Naive thymus-derived CD8-positive, alpha-beta T cell (primary cell): ENCODE measurements at regions not wholly inside any gene's neighbourhood (a gene's known extent, or its start where the extent isn't known, plus 50 kb on each side); places are given as distances from the start of the nearest gene placed in this dataset.

Source experiments
- ATAC-seq, 2 donors: fragments of 150-1000 bp; cut with Tn5 transposase in 1 of 2; sonication (Bioruptor Pico), chemical (Tn5 transposase) in 1 of 2; 1 replicate in 1 of 2; 2 replicates in 1 of 2; pipeline ENCODE4 v1.10.0; 2021; ENCODE audit warnings: mild to moderate bottlenecking in 2 of 2, moderate library complexity in 2 of 2
- POLR2A ChIA-PET: fragments of 350-600 bp; sonication (Branson Sonifier 250); formaldehyde crosslinking; loops from one replicate; lab custom pipeline; 2021; ENCODE audit warnings: antibody characterized with exemption; lab: Charles Lee
- DNase-seq, 10 donors: peaks; one replicate each; pipeline versions ENCODE4 v3.0.0 to v3.0.0-alpha.2; 2020 to 2022
- H3K27ac Mint-ChIP-seq, 10 donors: one replicate each; pipeline ENCODE4 v1.8.0; 2020 to 2022; ENCODE audit warnings: mild to moderate bottlenecking in 10 of 10, mixed read lengths in 10 of 10, moderate library complexity in 4 of 10, inconsistent platforms in 1 of 10
- H3K27me3 Mint-ChIP-seq, 5 donors: one replicate each; pipeline ENCODE4 v1.8.0; 2021 to 2022; ENCODE audit warnings: mixed read lengths in 5 of 5
- H3K36me3 Mint-ChIP-seq, 3 donors: one replicate each; pipeline ENCODE4 v1.8.0; 2020 to 2022; ENCODE audit warnings: mixed read lengths in 3 of 3, mild to moderate bottlenecking in 2 of 3, inconsistent platforms in 1 of 3
- H3K4me1 Mint-ChIP-seq, 4 donors: one replicate each; pipeline ENCODE4 v1.8.0; 2021 to 2022; ENCODE audit warnings: mixed read lengths in 4 of 4
- H3K4me3 Mint-ChIP-seq, 10 donors: one replicate each; pipeline ENCODE4 v1.8.0; 2020 to 2022; ENCODE audit warnings: mild to moderate bottlenecking in 10 of 10, mixed read lengths in 10 of 10, moderate library complexity in 6 of 10, inconsistent platforms in 1 of 10
- H3K9me3 Mint-ChIP-seq, 9 donors: one replicate each; pipeline ENCODE4 v1.8.0; 2020 to 2022; ENCODE audit warnings: mixed read lengths in 9 of 9, mild to moderate bottlenecking in 3 of 9, inconsistent platforms in 1 of 9, moderate library complexity in 1 of 9

- POLR2A ChIA-PET: no interaction called here
- Mint-ChIP-seq H3K27me3 (peaks cover 0 to 6% (median 0%) of the 10 kb centered on the region in 5 donors), H3K27ac (no peak overlapping the region), H3K9me3 (no peaks in the 10 kb centered on the region), H3K4me3 (no peak overlapping the region), H3K36me3 (no peaks in the 10 kb centered on the region), H3K4me1 (peaks cover 0 to 3% (median 0%) of the 10 kb centered on the region in 4 donors)
- no peak for ATAC-seq
- no peak for DNase-seq
Measured at GRCh38 chr4:11608992-11609391, 180.3 kb upstream of the HS3ST1 start.

GRCh38 chr4:11606078-11606477 lies 177.4 kb upstream of the HS3ST1 start:
- no peak for ATAC-seq
- DNase-seq: no peak
- Mint-ChIP-seq H3K4me3 (no peak overlapping the region), H3K9me3 (no peaks in the 10 kb centered on the region), H3K27me3 (peaks cover 0 to 9% (median 0%) of the 10 kb centered on the region in 5 donors), H3K4me1 (peaks cover 0 to 3% (median 0%) of the 10 kb centered on the region in 4 donors), H3K36me3 (no peaks in the 10 kb centered on the region), H3K27ac (no peak overlapping the region)
- POLR2A ChIA-PET: no interaction called here

GRCh38 chr4:11605597-11605996 lies 176.9 kb upstream of the HS3ST1 start:
- DNase-seq (no peak), ATAC-seq (no peak)
- H3K36me3 Mint-ChIP-seq: no peaks in the 10 kb centered on the region
- H3K27ac Mint-ChIP-seq: no peak overlapping the region
- H3K4me3 Mint-ChIP-seq: no peak overlapping the region
- POLR2A ChIA-PET: no interaction called here
- H3K9me3 Mint-ChIP-seq: no peaks in the 10 kb centered on the region
- H3K4me1 Mint-ChIP-seq: peaks cover 0 to 3% (median 0%) of the 10 kb centered on the region in 4 donors
- H3K27me3 Mint-ChIP-seq: peaks cover 0 to 6% (median 0%) of the 10 kb centered on the region in 5 donors

GRCh38 chr4:11604821-11605220 lies 176.1 kb upstream of the HS3ST1 start:
- DNase-seq (no peak), ATAC-seq (no peak)
- Mint-ChIP-seq H3K4me1 (peaks cover 0 to 3% (median 0%) of the 10 kb centered on the region in 4 donors), H3K27me3 (peaks cover 0 to 6% (median 0%) of the 10 kb centered on the region in 5 donors), H3K4me3 (no peak overlapping the region), H3K9me3 (no peaks in the 10 kb centered on the region), H3K36me3 (no peaks in the 10 kb centered on the region), H3K27ac (no peak overlapping the region)
- POLR2A ChIA-PET: no interaction called here

GRCh38 chr4:11603591-11604194 lies 175.0 kb upstream of the HS3ST1 start:
- ATAC-seq: no peak
- H3K27me3 Mint-ChIP-seq: peaks cover 0 to 6% (median 0%) of the 10 kb centered on the region in 5 donors
- no peaks in the 10 kb centered on the region for H3K9me3 Mint-ChIP-seq

GRCh38 chr4:11602606-11603340 lies 174.1 kb upstream of the HS3ST1 start:
- ATAC-seq (no peak), DNase-seq (no peak)
- Mint-ChIP-seq H3K4me1 (no peaks in the 10 kb centered on the region), H3K9me3 (no peaks in the 10 kb centered on the region), H3K4me3 (no peak overlapping the region), H3K27ac (no peak overlapping the region), H3K27me3 (peaks cover 0 to 6% (median 0%) of the 10 kb centered on the region in 5 donors), H3K36me3 (no peaks in the 10 kb centered on the region)
- POLR2A ChIA-PET: no interaction called here

More at GRCh38 chr4:11603591-11604194, 175.0 kb upstream of the HS3ST1 start:
- Mint-ChIP-seq H3K27ac (no peak overlapping the region), H3K36me3 (no peaks in the 10 kb centered on the region), H3K4me3 (no peak overlapping the region), H3K4me1 (no peaks in the 10 kb centered on the region)
- DNase-seq: no peak
- POLR2A ChIA-PET: no interaction called here

GRCh38 chr4:11599064-11599463 lies 170.4 kb upstream of the HS3ST1 start:
- no peaks in the 10 kb centered on the region for H3K36me3 Mint-ChIP-seq
- peaks cover 0 to 6% (median 0%) of the 10 kb centered on the region in 5 donors for H3K27me3 Mint-ChIP-seq
- H3K4me1 Mint-ChIP-seq: no peaks in the 10 kb centered on the region
- POLR2A ChIA-PET: no interaction called here
- H3K9me3 Mint-ChIP-seq: no peaks in the 10 kb centered on the region
- DNase-seq (no peak), ATAC-seq (no peak)
- H3K4me3 Mint-ChIP-seq: no peak overlapping the region
- no peak overlapping the region for H3K27ac Mint-ChIP-seq

- H3K27me3 Mint-ChIP-seq: peaks cover 0 to 4% (median 0%) of the 10 kb centered on the region in 5 donors
- H3K9me3 Mint-ChIP-seq: no peaks in the 10 kb centered on the region
- H3K27ac Mint-ChIP-seq: no peak overlapping the region
- H3K4me1 Mint-ChIP-seq: no peaks in the 10 kb centered on the region
- DNase-seq (no peak), ATAC-seq (no peak)
- H3K4me3 Mint-ChIP-seq: no peak overlapping the region
- POLR2A ChIA-PET: no interaction called here
- H3K36me3 Mint-ChIP-seq: no peaks in the 10 kb centered on the region
Measured at GRCh38 chr4:11598591-11598990, 169.9 kb upstream of the HS3ST1 start.

GRCh38 chr4:11597506-11597905 lies 168.8 kb upstream of the HS3ST1 start:
- Mint-ChIP-seq H3K4me3 (no peak overlapping the region), H3K27me3 (no peaks in the 10 kb centered on the region), H3K9me3 (no peaks in the 10 kb centered on the region), H3K36me3 (no peaks in the 10 kb centered on the region), H3K4me1 (no peaks in the 10 kb centered on the region), H3K27ac (no peak overlapping the region)
- ATAC-seq (no peak), DNase-seq (no peak)
- POLR2A ChIA-PET: no interaction called here

GRCh38 chr4:11596989-11597388 lies 168.3 kb upstream of the HS3ST1 start:
- POLR2A ChIA-PET: no interaction called here
- Mint-ChIP-seq H3K27me3 (no peaks in the 10 kb centered on the region), H3K36me3 (no peaks in the 10 kb centered on the region), H3K9me3 (no peaks in the 10 kb centered on the region), H3K4me3 (no peak overlapping the region), H3K27ac (no peak overlapping the region), H3K4me1 (no peaks in the 10 kb centered on the region)
- ATAC-seq: no peak
- no peak for DNase-seq

GRCh38 chr4:11593576-11594116 lies 165.0 kb upstream of the HS3ST1 start:
- ATAC-seq (no peak), DNase-seq (no peak)
- no peaks in the 10 kb centered on the region for H3K4me1 Mint-ChIP-seq
- no peak overlapping the region for H3K27ac Mint-ChIP-seq
- no peak overlapping the region for H3K4me3 Mint-ChIP-seq
- POLR2A ChIA-PET: no interaction called here
- peaks cover 0 to 3% (median 0%) of the 10 kb centered on the region in 5 donors for H3K27me3 Mint-ChIP-seq
- H3K9me3 Mint-ChIP-seq: no peaks in the 10 kb centered on the region
- H3K36me3 Mint-ChIP-seq: no peaks in the 10 kb centered on the region

GRCh38 chr4:11592276-11592675 lies 163.6 kb upstream of the HS3ST1 start:
- Mint-ChIP-seq H3K36me3 (no peaks in the 10 kb centered on the region), H3K27ac (no peak overlapping the region), H3K9me3 (no peaks in the 10 kb centered on the region)

GRCh38 chr4:11590132-11590531 lies 161.4 kb upstream of the HS3ST1 start:
- H3K4me1 Mint-ChIP-seq: no peaks in the 10 kb centered on the region
- POLR2A ChIA-PET: no interaction called here
- DNase-seq: no peak
- no peak for ATAC-seq
- no peaks in the 10 kb centered on the region for H3K36me3 Mint-ChIP-seq
- H3K27me3 Mint-ChIP-seq: peaks cover 0 to 6% (median 0%) of the 10 kb centered on the region in 5 donors
- H3K9me3 Mint-ChIP-seq: no peaks in the 10 kb centered on the region
- H3K27ac Mint-ChIP-seq: no peak overlapping the region
- no peak overlapping the region for H3K4me3 Mint-ChIP-seq

More at GRCh38 chr4:11592276-11592675, 163.6 kb upstream of the HS3ST1 start:
- DNase-seq (no peak), ATAC-seq (no peak)
- Mint-ChIP-seq H3K4me1 (no peaks in the 10 kb centered on the region), H3K4me3 (no peak overlapping the region), H3K27me3 (peaks cover 0 to 6% (median 0%) of the 10 kb centered on the region in 5 donors)
- POLR2A ChIA-PET: no interaction called here
